NCI-H460 (cell line): ENCODE measurements at regions not wholly inside any gene's neighbourhood (a gene's known extent, or its start where the extent isn't known, plus 50 kb on each side); places are given as distances from the start of the nearest gene placed in this dataset.
"Not testable (repeated sequence)": the region's sequence is repeated elsewhere in the genome, so short reads cannot be mapped to it uniquely, and the experiment has no call there.

Experiments used
- DNase-seq: peaks from one replicate; pipeline ENCODE4 v3.0.0-alpha.2; 2016; ENCODE audit warnings: low read depth; ENCODE audit errors: extremely low read depth

DNA sequence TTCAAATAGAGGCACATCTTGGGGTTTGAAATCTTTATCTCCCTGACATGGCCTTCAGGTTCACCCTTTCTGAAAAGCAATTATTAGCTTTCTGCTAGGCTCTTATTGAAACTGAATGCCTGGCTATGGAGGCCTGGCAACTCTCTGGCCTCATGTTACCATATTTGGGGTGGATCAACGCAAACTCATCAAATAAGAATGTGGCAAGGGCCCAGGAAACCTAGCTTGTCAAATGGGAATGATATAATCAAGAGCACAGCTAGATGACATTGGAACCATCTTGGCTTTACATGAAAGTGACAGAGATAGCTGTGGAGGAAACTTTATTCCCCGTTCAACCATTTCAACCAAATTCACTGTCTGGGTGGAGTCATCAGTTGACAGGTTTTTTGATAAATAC, 202.8 kb upstream of the SMIM30 start:
- DNase-seq: no peak

DNA sequence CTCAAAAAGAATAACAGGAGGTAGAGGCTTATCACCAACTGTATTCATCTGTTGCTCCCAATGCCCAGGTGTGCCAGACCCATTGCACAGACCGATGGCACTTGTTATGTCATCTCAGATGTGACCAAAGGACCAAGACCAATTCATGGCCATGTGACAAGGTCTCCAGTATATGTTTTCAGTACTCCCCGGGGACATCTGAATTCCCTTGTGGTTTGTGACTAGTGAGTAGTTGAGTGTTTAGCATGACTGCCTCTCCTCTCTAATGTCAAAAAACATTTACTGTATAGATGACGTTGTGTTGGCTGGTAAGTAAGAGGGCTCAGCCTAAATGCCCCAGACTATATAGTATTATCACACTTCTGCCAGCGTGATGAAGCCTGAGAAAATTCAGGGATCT, 202.1 kb upstream of the SMIM30 start:
- DNase-seq: no peak

DNA sequence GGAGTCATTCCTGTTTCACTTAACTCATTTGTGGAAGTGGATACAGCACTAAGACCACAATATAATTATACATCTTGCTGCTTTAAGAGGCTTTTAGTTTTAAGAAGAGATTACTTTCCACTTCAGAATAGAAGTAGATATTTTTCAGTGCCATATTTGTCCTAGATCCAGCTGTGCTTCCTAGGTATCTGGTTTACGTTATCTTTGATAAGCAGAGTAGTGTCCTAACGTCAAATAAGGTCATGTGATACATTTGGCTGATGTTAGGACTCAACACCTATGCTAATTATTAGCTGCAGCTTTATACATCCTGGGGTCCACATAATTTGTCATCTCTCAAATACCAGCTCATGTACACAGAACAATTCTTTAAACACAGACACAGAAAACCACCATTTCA, 196.2 kb upstream of the SMIM30 start:
- DNase-seq: no peak

DNA sequence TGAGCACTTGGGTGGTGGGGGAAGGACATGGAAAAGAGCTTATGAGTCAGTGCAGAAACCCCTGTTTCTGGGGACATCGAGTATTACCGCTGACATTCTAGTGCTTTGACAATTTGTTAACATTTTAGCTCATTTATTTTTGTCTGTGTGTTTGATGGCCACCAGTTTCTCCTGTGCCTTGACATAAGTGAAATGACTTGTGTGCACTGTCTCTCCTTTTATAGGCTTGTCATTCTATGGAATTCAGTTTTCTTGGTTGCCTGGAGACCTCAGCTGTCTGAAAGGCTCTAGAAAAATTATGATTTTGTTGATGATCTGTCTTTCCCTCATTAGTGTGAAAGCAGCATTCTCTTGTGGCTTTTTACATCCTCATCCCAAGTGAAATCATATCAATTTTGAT, 190.0 kb upstream of the SMIM30 start:
- DNase-seq: no peak

DNA sequence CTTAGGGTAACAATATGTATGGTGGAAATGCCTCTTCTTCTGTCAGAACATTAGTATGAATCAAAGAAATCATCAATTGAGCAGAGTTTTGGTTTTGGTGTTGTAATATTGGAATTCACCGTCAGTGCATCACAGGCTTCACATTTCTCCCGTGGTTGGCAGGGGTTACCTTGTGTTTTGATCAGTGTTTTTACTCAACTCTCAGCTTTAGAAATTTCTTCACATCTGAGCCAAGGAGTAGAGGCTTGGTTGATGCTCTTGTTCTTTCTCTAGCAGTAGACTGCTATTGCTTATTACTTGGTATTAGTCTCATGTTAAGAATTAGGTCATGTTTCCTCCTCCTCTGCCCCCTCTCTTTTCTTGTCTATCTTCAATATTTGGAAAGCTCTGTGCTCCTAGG, 188.8 kb upstream of the SMIM30 start:
- DNase-seq: no peak

DNA sequence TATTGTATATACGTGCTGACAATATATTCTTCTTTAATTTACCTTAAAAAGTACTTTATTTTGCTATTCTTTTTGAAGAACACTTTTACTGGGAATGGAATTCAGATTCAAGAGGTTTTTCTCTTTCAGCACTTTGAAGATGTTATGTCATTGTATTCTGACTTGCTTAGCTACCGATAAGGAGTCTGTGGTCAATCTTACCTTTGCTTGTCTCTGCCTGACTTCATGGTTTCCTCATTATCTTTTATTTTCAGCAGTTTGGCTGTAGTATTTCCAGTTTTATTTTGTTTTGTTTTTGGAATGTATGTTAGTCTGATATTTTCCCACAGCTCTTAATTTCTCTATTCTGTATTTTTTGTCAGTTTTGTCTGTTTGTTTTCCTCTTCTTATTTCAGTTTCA, 187.9 kb upstream of the SMIM30 start:
- DNase-seq: no peak

DNA sequence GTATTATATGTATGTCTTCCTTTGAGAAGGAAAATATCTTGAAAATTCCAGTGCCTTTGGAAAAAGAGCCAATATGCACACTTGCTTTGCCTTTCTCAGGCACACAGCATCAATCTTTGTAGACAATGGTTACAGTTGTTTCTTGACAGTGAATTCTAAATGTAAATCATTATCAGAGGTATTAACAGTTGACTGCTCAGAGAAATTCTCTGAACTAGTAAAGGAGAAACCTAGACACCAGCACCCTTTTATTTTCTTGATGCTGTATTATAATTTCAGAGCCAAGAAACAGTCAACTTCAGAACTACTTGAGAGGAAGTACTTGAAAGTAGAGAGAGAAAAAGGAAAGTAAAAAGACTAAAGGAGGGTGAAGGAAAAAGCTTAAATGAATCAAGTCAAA, 185.8 kb upstream of the SMIM30 start:
- DNase-seq: no peak

DNA sequence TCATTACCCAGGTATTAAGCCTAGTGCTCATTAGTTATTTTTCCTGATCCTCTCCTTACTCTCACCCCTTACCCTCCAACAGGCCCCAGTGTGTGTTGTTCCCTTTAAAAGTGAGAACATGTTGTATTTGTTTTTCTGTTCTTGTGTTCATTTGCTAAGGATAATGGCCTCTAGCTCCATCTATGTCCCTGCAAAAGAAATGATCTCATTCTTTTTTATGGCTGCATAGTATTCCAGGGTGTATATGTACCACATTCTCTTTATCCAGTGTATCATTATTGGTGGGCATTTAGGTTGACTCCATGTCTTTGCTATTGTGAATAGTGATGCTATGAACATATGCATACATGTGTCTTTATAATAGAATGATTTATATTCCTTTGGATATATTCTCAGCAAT, 185.0 kb upstream of the SMIM30 start:
- DNase-seq: not testable (repeated sequence)

DNA sequence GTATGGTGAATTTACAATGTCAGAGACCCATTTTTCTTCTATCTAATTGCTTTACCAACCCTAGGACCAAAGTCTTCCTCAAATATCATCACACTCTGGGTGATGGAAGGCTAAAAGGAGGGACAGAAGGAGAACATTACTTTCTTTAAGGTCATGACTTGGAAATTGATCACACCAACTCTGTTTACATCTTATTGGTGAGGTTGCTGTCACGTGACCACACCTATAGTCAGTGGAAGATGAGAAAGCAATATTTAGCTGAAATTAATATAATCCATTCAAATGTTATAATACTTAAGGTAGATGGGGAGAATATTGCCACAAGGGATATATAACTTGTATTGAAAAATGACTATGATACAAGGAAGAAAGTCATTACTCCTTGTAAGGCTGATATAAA, 183.6 kb upstream of the SMIM30 start:
- DNase-seq: no peak

DNA sequence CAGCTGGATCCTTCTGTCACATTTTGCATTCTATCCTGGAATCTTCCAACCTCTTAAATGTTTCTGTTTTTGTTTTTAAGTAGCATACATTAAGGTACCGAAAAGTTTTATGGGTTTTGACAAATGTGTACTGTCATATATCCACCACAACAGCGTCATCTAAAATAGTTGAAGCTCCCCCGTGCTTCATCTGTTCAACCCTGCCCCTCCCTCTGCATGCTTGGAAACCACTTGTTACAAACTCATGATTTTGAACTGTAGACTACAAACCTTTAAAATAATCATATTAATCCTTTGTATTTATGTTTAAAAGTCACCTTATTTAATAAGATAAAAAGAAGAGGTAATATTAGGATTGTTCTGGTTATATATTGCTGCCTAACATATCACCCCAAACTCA, 182.8 kb upstream of the SMIM30 start:
- no peak for DNase-seq

DNA sequence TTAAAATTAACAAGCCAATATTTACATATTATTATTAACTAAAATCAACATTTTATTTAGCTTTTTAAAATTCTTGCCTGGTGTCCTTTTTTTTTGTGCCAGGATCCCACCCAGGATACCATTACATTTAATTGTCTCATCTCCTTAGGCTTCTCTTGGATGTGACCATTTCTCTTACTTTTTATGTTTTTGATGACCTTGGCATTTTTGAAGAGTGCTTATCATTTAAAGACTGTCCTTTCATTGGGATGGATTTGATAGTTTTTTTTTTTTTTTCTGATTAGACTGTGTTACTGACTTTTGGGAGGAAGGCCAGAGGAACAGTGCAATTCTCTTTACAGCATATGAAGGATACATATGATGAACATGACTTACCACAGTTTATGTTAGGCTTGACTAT, 181.4 kb upstream of the SMIM30 start:
- no peak for DNase-seq

DNA sequence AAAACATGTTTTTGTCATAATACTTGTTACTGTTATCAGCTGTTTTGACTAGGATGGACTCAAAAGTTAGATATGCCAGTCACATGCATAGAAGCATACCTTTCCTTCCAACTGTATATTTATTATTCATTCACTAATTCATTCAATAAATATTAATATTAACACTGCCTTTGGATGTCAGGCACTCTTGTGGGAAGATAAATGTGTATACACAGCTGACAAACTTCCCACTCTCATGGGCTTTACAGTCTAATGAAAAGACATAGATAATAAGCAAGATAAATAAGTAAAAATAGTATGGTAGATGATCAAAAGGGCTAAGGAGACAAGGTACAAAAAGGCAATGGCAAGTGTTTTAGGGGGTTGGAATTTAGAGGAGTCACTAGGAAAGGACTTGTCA, 180.1 kb upstream of the SMIM30 start:
- DNase-seq: no peak

DNA sequence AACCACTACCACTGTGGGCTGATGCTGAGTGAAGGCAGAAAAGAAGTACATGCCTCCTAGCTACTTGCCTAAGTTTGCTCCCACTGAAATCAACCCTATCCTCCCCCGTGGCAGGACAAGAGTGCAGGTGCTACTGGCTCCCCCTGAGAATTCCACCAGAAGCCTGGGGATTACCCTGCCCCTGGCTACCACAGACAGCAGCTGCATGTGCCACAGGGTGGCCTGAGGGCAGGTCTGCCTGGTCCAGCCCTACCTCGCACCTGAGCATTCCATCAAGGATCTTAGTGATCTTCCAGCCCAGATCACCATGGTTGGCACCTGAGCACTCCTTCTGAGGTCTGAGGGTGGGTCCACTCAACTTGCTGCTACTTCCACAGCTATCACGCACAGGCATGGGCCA, 176.4 kb upstream of the SMIM30 start:
- DNase-seq: no peak

DNA sequence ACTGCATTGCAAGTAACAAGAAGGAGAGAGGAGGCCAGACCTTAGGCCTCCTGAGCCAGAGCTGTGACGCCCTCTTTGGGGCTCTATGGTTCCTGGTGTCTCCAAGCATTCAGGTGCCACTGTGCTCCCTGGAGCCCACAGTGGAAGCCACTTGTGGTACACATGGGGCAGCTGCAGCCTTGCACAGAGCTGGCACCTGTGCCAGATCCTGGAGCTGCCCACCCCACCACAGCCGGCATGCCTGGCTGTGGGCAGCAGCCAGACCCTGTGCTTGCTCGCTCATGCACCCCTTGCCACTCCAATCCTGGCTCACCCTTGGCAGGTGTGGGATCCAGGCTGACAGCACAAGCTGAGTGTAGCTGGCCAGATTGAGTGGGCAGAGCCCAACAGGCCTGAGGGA, 173.8 kb upstream of the SMIM30 start:
- DNase-seq: no peak

DNA sequence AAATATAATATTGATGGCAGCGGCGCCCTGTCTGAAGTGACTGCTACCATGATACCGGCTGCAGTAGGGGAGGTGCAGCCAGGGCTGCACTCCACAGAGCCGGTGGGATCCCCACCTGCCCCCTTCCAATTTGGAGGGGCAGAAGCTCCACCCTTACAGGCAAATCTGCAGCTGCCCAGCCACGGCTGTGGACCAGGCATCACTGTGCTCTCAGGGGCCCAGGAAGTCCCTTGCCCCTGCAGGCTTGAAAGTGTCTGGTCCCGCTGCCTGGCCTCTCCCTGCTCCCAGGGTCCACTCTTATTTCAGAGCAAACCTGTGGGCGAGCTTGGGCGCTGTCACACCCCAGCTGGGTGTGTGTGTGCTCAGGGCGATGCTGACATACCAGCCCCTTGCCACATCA, 172.7 kb upstream of the SMIM30 start:
- DNase-seq: no peak

DNA sequence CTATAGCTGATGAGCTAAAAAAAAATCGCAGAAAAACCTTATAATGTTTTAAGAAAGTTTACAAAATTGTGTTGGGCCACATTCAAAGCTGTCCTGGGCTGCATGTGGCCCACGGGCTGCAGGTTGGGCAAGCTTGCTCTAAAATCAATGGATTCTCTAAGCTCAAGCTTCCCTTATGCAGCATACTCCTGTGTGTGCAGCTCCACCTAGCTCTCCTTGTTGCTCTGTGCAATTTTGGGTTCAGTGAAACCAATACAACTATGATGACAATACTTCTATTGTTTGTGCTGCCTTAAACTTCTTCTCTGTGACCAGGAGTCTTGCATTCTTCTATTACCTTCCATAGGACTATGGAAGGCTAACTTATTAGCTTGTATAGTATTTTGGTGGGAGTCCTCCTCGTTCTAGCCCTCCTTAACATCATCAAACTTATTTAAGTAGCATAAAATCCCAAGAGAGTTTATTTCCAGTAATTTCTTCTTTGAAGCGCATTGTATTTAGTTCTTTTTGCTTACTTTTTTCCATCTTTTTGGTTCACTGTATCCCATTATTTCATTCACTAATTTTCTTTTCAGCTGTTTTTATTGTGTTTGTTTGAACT, 170.9 kb upstream of the SMIM30 start:
- peak; percentile 3 for DNase-seq

DNA sequence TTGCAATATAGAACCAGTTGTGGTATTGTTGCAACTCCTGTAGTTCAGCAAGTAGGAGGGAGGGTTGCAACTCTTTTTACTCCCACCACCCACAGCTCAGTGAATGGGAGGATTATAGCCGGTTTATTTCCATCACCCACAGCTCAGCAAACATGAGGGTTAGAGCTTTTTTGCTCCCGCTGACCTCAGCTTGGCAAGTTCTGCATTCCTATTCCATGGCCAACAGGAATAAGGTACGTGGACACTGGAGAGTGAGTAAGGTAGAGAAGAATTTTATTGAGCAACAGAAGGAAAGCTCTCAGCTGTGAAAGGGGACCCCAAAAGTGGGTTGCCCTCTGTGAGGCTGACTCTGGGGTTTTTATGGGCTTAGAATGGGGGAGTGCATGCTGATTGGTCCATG, 167.1 kb upstream of the SMIM30 start:
- no peak for DNase-seq

DNA sequence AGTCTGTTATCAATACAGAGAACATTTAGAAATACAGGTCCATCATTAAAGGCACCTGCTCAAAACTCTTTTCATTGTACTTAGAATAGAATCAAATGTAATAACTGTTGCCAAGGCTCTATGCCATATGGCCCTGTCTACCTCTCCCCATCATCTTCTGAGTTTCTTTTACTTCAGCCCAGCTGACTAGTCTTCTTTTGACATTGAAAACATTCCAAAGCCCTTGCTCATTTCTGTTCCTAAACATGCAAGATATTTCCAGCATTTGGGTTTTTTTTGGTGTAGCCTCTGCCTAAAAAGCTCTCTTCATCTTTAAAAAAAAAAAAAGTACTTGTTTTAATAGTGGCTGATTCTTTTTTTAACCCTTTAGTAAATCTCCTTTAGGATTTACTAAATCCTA, 165.5 kb upstream of the SMIM30 start:
- DNase-seq: no peak

DNA sequence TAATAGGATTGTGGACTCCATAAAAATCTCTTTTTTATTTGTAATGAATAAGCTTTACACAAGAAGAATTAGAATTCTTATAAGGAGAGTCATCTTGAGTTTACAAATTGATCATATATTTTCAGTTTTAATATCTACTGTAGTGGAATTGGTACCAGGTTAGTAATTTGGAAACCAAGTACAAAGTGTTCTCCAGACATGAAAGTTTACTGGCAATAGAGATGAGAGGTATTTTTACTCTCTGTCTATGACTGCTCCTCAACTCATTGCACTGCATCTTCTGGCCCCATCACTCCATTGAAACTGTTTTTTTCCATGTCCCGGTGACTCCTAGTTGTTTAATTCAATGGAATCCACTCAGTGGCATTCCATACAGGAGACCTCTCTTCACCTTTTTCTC, 164.5 kb upstream of the SMIM30 start:
- no peak for DNase-seq

DNA sequence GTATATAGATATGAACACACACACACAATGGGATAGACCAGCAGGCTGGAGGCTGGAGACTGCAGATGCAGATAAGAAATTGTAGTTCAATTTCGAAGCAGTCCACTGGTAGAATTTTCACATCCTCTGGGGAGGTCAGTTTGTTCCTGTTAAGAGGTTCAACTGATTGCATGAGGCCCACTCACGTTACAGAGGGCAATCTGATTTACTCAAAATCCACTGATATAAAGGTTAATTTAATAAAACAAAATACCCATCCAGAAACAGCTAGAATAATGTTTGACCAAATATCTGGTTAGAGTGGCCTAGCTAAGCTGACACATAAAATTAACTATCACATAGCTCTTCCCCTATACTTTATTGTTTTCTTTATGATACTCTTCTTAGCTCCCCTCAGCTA, 162.9 kb upstream of the SMIM30 start:
- DNase-seq: no peak

DNA sequence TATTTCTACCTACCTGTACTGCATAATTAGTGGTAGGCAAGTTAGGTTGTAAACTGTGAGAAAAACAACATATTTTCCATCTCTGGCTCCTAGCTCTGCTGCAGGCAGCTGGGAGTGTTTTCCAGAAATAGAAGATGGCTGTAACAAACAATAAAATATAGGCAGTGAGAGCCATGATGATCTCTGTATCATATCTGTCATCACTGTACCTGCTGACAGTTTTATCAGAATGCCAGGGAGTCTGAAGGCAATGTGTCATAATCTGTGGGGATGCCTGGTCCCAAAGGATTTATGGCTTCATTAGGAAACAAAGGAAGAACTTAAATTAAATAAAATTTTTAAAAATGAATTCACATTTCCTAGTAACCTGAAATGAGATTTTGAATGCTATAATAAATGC, 160.9 kb upstream of the SMIM30 start:
- DNase-seq: no peak

DNA sequence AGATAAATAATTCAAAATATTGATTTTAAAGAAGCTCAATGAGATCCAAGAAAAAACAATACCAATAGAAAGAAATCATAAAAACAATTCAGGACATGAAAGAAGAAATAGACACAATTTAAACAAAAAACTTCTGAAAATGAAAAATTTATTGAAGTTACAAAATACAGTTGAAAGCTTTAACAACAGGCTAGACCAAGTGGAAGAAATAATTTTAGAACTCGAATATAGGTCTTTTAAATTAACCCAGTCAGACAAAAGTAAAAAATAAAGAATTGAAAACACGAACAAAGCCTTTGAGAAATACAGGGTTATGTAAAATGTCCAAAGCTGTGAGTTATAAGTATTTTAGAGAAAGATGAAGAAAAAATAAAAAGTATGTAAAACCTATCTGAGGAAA, 152.4 kb upstream of the SMIM30 start:
- DNase-seq: no peak

DNA sequence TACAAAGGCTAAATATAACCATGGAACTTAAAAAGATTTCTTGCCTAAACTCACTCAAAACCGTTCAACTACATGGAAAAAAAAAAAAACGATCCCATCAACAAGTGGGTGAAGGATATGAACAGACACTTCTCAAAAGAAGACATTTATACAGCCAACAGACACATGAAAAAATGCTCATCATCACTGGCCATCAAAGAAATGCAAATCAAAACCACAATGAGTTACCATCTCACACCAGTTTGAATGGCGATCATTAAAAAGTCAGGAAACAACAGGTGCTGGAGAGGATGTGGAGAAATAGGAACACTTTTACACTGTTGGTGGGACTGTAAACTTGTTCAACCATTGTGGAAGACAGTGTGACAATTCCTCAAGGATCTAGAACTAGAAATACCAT, 151.2 kb upstream of the SMIM30 start:
- DNase-seq: not testable (repeated sequence)

DNA sequence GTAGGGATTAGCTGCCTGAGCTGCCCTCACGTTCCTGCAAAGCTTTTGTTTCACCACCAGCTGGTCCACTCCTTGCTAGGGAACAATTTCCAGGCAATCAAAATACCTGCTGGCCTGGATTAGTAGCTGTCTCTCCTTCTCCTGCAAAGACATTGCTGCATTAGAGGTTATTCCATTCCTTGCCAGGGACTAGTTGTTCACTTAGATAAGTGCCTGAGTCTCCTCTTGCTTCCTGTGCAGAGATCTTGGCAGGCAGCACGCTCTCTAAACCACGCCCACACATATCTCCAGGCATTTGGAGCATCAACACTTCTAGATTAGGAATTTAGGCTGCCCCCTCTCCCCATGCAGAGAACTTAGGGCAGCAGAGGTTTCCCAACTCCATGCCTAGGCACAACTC, 150.4 kb upstream of the SMIM30 start:
- no peak for DNase-seq
